Thyroid gland (tissue), 4 donors: ENCODE measurements at regions not wholly inside any gene's neighbourhood (a gene's known extent, or its start where the extent isn't known, plus 50 kb on each side); places are given as distances from the start of the nearest gene placed in this dataset.
"Not testable (repeated sequence)": the region's sequence is repeated elsewhere in the genome, so short reads cannot be mapped to it uniquely, and the experiment has no call there.

Experiments used
- POLR2A ChIP-seq, 2 donors: fragments of 450-650 bp; IDR thresholded peaks; one replicate each; pipeline ENCODE4 v1.6.1; 2017; ENCODE audit warnings: antibody characterized with exemption in 2 of 2, mild to moderate bottlenecking in 2 of 2, moderate library complexity in 1 of 2
- TF ChIP-seq, protein P1 (sequence below), 6 experiments: fragments of 200-600 bp in 3 of 6; fragments of 450-650 bp in 3 of 6; sonication (generic) in 3 of 6; IDR thresholded peaks; one replicate each; pipeline ENCODE4 v1.5.1; 2016 to 2019; ENCODE audit warnings: antibody characterized with exemption in 6 of 6, mild to moderate bottlenecking in 2 of 6, inconsistent platforms in 1 of 6, moderate library complexity in 1 of 6

DNA sequence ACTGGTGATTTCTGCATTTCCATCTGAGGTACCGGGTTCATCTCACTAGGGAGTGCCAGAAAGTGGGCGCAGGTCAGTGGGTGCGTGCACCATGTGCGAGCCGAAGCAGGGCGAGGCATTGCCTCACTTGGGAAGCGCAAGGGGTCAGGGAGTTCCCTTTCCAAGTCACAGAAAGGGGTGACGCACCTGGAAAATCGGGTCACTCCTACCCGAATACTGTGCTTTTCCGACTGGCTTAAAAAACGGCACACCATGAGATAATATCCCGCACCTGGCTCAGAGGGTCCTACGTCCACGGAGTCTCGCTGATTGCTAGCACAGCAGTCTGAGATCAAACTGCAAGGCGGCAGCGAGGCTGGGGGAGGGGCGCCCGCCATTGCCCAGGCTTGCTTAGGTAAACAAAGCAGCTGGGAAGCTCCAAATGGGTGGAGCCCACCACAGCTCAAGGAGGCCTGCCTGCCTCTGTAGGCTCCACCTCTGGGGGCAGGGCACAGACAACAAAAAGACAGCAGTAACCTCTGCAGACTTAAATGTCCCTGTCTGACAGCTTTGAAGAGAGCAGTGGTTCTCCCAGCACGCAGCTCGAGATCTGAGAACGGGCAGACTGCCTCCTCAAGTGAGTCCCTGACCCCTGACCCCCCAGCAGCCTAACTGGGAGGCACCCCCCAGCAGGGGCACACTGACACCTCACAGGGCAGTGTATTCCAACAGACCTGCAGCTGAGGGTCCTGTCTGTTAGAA is 146.0 kb downstream of the IBTK start:
- TF ChIP-seq, protein P1, sequence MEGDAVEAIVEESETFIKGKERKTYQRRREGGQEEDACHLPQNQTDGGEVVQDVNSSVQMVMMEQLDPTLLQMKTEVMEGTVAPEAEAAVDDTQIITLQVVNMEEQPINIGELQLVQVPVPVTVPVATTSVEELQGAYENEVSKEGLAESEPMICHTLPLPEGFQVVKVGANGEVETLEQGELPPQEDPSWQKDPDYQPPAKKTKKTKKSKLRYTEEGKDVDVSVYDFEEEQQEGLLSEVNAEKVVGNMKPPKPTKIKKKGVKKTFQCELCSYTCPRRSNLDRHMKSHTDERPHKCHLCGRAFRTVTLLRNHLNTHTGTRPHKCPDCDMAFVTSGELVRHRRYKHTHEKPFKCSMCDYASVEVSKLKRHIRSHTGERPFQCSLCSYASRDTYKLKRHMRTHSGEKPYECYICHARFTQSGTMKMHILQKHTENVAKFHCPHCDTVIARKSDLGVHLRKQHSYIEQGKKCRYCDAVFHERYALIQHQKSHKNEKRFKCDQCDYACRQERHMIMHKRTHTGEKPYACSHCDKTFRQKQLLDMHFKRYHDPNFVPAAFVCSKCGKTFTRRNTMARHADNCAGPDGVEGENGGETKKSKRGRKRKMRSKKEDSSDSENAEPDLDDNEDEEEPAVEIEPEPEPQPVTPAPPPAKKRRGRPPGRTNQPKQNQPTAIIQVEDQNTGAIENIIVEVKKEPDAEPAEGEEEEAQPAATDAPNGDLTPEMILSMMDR (IDR thresholded peaks at IDR 0.05): not testable (repeated sequence)
- TF ChIP-seq POLR2A (IDR thresholded peaks at IDR 0.05): not testable (repeated sequence)
